Breast epithelium (tissue), 4 donors: ENCODE measurements at regions not wholly inside any gene's neighbourhood (a gene's known extent, or its start where the extent isn't known, plus 50 kb on each side); places are given as distances from the start of the nearest gene placed in this dataset.

Experiments
- DNase-seq, 2 donors: peaks; one replicate each; pipeline ENCODE4 v3.0.0-alpha.2; 2019; ENCODE audit warnings: low spot score in 2 of 2
- H3K27ac ChIP-seq, 2 donors: fragments of 200-600 bp; sonication (generic) in 1 of 2; one replicate each; pipeline ENCODE4 v1.5.1; 2016 to 2019; ENCODE audit warnings: mild to moderate bottlenecking in 1 of 2
- H3K27me3 ChIP-seq, 2 donors: fragments of 200-600 bp; sonication (generic) in 1 of 2; one replicate each; pipeline versions ENCODE4 v1.5.1 to v1.6.0; 2017 to 2019; ENCODE audit warnings: control low read depth in 1 of 2, mild to moderate bottlenecking in 1 of 2
- H3K36me3 ChIP-seq: fragments of 200-600 bp; one replicate; pipeline ENCODE4 v1.5.1; 2019
- H3K4me1 ChIP-seq, 2 donors: fragments of 200-600 bp; sonication (generic); one replicate each; pipeline ENCODE4 v1.5.1; 2016 to 2019; ENCODE audit warnings: control low read depth in 1 of 2
- H3K4me3 ChIP-seq, 3 donors: fragments of 200-600 bp; sonication (generic); 1 replicate in 2 of 3; 2 replicates in 1 of 3; pipeline ENCODE4 v1.5.1; 2016 to 2019; ENCODE audit warnings: mild to moderate bottlenecking in 3 of 3, moderate library complexity in 2 of 3
- H3K9me3 ChIP-seq, 2 donors: fragments of 200-600 bp; sonication (generic) in 1 of 2; one replicate each; pipeline ENCODE4 v1.5.1; 2016 to 2019; ENCODE audit warnings: control low read depth in 1 of 2
- CTCF ChIP-seq, 3 donors: fragments of 450-650 bp; IDR thresholded peaks; one replicate each; pipeline ENCODE4 v1.5.1; 2016 to 2017; ENCODE audit warnings: antibody characterized with exemption in 3 of 3, mild to moderate bottlenecking in 3 of 3, moderate library complexity in 3 of 3
- POLR2A ChIP-seq: fragments of 450-650 bp; IDR thresholded peaks from one replicate; pipeline ENCODE4 v1.6.1; 2016; ENCODE audit warnings: antibody characterized with exemption, mild to moderate bottlenecking, moderate library complexity
- POLR2AphosphoS5 ChIP-seq, 3 donors: sonication (generic); formaldehyde crosslinking; IDR thresholded peaks; one replicate each; pipeline ENCODE4 v1.6.1; 2017; ENCODE audit warnings: antibody characterized with exemption in 3 of 3
- intact Hi-C: fragments of 100-400 bp; cut with DNase I; formaldehyde crosslinking; loops from one replicate; pipeline ENCODE4 v1.15.1; 2023; ENCODE audit warnings: low total_unique reads

GRCh38 chrX:16250296-16250695, 83.0 kb downstream of the MAGEB17 start:
- Histone ChIP-seq H3K27ac (no peak overlapping the region), H3K9me3 (no peaks in the 10 kb centered on the region), H3K4me3 (no peak overlapping the region), H3K36me3 (no peaks in the 10 kb centered on the region), H3K27me3 (peaks cover 0 to 35% of the 10 kb centered on the region in 2 donors), H3K4me1 (no peaks in the 10 kb centered on the region)
- no peak for TF ChIP-seq POLR2AphosphoS5 (IDR thresholded peaks at IDR 0.05)
- no peak for TF ChIP-seq POLR2A
- DNase-seq, result no peak
- intact Hi-C loops, result no loop called here

GRCh38 chrX:16251782-16252181, 84.5 kb downstream of the MAGEB17 start:
- H3K27me3 ChIP-seq, result peaks cover 0 to 35% of the 10 kb centered on the region in 2 donors
- no peaks in the 10 kb centered on the region for H3K4me1 ChIP-seq
- no peak overlapping the region for H3K4me3 ChIP-seq
- intact Hi-C loops, result no loop called here
- no peak overlapping the region for H3K27ac ChIP-seq
- no peak for DNase-seq
- TF ChIP-seq CTCF (IDR thresholded peaks at IDR 0.05) (no peak), POLR2A (no peak), POLR2AphosphoS5 (IDR thresholded peaks at IDR 0.05) (no peak)
- no peaks in the 10 kb centered on the region for H3K36me3 ChIP-seq
- peaks cover 0 to 8% of the 10 kb centered on the region in 2 donors for H3K9me3 ChIP-seq

- Histone ChIP-seq H3K4me1 (no peaks in the 10 kb centered on the region), H3K36me3 (no peaks in the 10 kb centered on the region), H3K9me3 (peaks cover 0 to 22% of the 10 kb centered on the region in 2 donors), H3K27me3 (peaks cover 0 to 33% of the 10 kb centered on the region in 2 donors), H3K4me3 (no peak overlapping the region), H3K27ac (no peak overlapping the region)
- intact Hi-C loops, result no loop called here
- TF ChIP-seq POLR2AphosphoS5 (IDR thresholded peaks at IDR 0.05), result no peak
- no peak for TF ChIP-seq POLR2A
- TF ChIP-seq CTCF (IDR thresholded peaks at IDR 0.05), result no peak
- DNase-seq, result no peak
These were observed 91.6 kb downstream of the MAGEB17 start for GRCh38 chrX:16258882-16259281.

- H3K4me3 ChIP-seq, result no peak overlapping the region
- DNase-seq, result no peak
- TF ChIP-seq POLR2A, result no peak
- TF ChIP-seq POLR2AphosphoS5 (IDR thresholded peaks at IDR 0.05), result no peak
- TF ChIP-seq CTCF (IDR thresholded peaks at IDR 0.05), result no peak
- H3K36me3 ChIP-seq, result no peaks in the 10 kb centered on the region
- intact Hi-C loops, result no loop called here
- peaks cover 0 to 16% of the 10 kb centered on the region in 2 donors for H3K9me3 ChIP-seq
- peaks cover 0 to 11% of the 10 kb centered on the region in 2 donors for H3K27me3 ChIP-seq
- H3K4me1 ChIP-seq, result no peaks in the 10 kb centered on the region
- H3K27ac ChIP-seq, result no peak overlapping the region
These were observed 100.2 kb downstream of the MAGEB17 start for GRCh38 chrX:16267431-16267830.

- Histone ChIP-seq H3K4me1 (no peaks in the 10 kb centered on the region), H3K27me3 (peaks cover 0 to 11% of the 10 kb centered on the region in 2 donors), H3K9me3 (peaks cover 0 to 16% of the 10 kb centered on the region in 2 donors), H3K4me3 (no peak overlapping the region), H3K36me3 (no peaks in the 10 kb centered on the region), H3K27ac (no peak overlapping the region)
- intact Hi-C loops, result no loop called here
- no peak for TF ChIP-seq POLR2AphosphoS5 (IDR thresholded peaks at IDR 0.05)
- no peak for TF ChIP-seq POLR2A
- TF ChIP-seq CTCF (IDR thresholded peaks at IDR 0.05), result no peak
- no peak for DNase-seq
These were observed 100.9 kb downstream of the MAGEB17 start for GRCh38 chrX:16268206-16268605.

GRCh38 chrX:16278927-16279326, 111.6 kb downstream of the MAGEB17 start:
- H3K36me3 ChIP-seq, result no peaks in the 10 kb centered on the region
- no peak for TF ChIP-seq POLR2A
- no peak for TF ChIP-seq POLR2AphosphoS5 (IDR thresholded peaks at IDR 0.05)
- TF ChIP-seq CTCF (IDR thresholded peaks at IDR 0.05), result no peak
- H3K4me1 ChIP-seq, result no peaks in the 10 kb centered on the region
- H3K9me3 ChIP-seq, result peaks cover 8 to 18% of the 10 kb centered on the region in 2 donors
- intact Hi-C loops, result no loop called here
- peaks cover 0 to 13% of the 10 kb centered on the region in 2 donors for H3K27me3 ChIP-seq
- no peak for DNase-seq
- no peak overlapping the region for H3K27ac ChIP-seq
- no peak overlapping the region for H3K4me3 ChIP-seq
